ENCODE measurements at regions not wholly inside any gene's neighbourhood (a gene's known extent, or its start where the extent isn't known, plus 50 kb on each side); places are given as distances from the start of the nearest gene placed in this dataset.

GRCh38 chr2:58291726-58292438, 50.8 kb upstream of the FANCL start:
- no peak for TF ChIP-seq POLR2A (IDR thresholded peaks at IDR 0.05)
- TF ChIP-seq POLR2AphosphoS5 (IDR thresholded peaks at IDR 0.05) = no peak
- no peak for TF ChIP-seq EP300 (IDR thresholded peaks at IDR 0.05; ENCODE audit: low read depth)
- TF ChIP-seq, protein P1, sequence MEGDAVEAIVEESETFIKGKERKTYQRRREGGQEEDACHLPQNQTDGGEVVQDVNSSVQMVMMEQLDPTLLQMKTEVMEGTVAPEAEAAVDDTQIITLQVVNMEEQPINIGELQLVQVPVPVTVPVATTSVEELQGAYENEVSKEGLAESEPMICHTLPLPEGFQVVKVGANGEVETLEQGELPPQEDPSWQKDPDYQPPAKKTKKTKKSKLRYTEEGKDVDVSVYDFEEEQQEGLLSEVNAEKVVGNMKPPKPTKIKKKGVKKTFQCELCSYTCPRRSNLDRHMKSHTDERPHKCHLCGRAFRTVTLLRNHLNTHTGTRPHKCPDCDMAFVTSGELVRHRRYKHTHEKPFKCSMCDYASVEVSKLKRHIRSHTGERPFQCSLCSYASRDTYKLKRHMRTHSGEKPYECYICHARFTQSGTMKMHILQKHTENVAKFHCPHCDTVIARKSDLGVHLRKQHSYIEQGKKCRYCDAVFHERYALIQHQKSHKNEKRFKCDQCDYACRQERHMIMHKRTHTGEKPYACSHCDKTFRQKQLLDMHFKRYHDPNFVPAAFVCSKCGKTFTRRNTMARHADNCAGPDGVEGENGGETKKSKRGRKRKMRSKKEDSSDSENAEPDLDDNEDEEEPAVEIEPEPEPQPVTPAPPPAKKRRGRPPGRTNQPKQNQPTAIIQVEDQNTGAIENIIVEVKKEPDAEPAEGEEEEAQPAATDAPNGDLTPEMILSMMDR (IDR thresholded peaks at IDR 0.05) = no peak
- DNase-seq = no peak
- H3K4me3 ChIP-seq = no peak overlapping the region
- no peaks in the 10 kb centered on the region for H3K9me3 ChIP-seq
- H3K27me3 ChIP-seq = no peaks in the 10 kb centered on the region
- no peaks in the 10 kb centered on the region for H3K4me1 ChIP-seq
- H3K36me3 ChIP-seq = no peaks in the 10 kb centered on the region
- in situ Hi-C loops (cut with MboI; ENCODE audit: low pct_ligation_motif_present in 1 of 4, low pct_unique_long_range_greater_than_20kb in 1 of 4, low sequenced_read_pairs in 3 of 4) = no loop called here
- intact Hi-C loops (cut with DNase I; ENCODE audit: low total_unique reads) = no loop called here
- WGBS, 2 donors (ENCODE audit: low coverage in 1 of 2) = 35 to 53% methylated on average over 4 of the region's 4 CpGs
- H3K27ac ChIP-seq = no peak overlapping the region

Small RNA genes lying in the stretch of these regions (small RNA-seq; reads per million reads assigned to genes)
- 0 reads per million in 4 donors for gene AC007179.3
- 0 reads per million in 4 donors for gene MIR4432
- 0 reads per million in 4 donors for gene RNA5SP94
- 0 reads per million in 4 donors for gene RNU1-32P
- gene RNU6-508P = 0 reads per million in 4 donors

Data from transverse colon (tissue), 4 donors.